ENCODE measurements at regions not wholly inside any gene's neighbourhood (a gene's known extent, or its start where the extent isn't known, plus 50 kb on each side); places are given as distances from the start of the nearest gene placed in this dataset.

DNA sequence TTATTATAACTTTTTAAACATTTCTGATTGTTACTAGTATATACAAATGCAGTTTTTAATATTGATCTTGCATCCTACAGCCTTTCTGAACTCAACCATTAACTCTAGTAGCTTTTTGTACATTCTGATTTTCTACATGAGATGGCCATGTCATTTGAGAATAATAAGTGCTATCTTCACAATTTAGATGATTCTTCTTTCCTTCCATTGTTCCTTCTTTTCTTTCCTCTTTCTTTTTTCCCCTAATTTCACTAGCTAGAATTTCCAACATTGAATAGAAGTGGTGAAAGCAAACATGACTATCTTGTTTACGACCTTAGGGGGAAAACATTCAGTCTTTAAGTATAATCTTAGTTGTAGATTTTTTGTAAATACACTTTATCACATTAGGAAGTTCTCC, 128.2 kb upstream of the PRSS16 start:
- TF ChIP-seq, protein P1, sequence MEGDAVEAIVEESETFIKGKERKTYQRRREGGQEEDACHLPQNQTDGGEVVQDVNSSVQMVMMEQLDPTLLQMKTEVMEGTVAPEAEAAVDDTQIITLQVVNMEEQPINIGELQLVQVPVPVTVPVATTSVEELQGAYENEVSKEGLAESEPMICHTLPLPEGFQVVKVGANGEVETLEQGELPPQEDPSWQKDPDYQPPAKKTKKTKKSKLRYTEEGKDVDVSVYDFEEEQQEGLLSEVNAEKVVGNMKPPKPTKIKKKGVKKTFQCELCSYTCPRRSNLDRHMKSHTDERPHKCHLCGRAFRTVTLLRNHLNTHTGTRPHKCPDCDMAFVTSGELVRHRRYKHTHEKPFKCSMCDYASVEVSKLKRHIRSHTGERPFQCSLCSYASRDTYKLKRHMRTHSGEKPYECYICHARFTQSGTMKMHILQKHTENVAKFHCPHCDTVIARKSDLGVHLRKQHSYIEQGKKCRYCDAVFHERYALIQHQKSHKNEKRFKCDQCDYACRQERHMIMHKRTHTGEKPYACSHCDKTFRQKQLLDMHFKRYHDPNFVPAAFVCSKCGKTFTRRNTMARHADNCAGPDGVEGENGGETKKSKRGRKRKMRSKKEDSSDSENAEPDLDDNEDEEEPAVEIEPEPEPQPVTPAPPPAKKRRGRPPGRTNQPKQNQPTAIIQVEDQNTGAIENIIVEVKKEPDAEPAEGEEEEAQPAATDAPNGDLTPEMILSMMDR (IDR thresholded peaks at IDR 0.05; ENCODE audit: low read length) = no peak
- TF ChIP-seq EZH2 (IDR thresholded peaks at IDR 0.05; ENCODE audit: borderline replicate concordance, low read length) = no peak
- Histone ChIP-seq H3K27ac (ENCODE audit: low read depth, low read length, poor library complexity, severe bottlenecking) (no peak overlapping the region), H3K9ac (ENCODE audit: low read length) (no peak overlapping the region), H3K9me2 (ENCODE audit: low read depth, low read length) (no peaks in the 10 kb centered on the region), H4K20me1 (ENCODE audit: insufficient read depth, low read length) (no peaks in the 10 kb centered on the region), H3K36me3 (ENCODE audit: insufficient read depth, low read length) (no peaks in the 10 kb centered on the region), H3K79me2 (ENCODE audit: insufficient read depth, low read length) (no peaks in the 10 kb centered on the region), H3K4me3 (ENCODE audit: low read depth, low read length, poor library complexity, severe bottlenecking) (no peak overlapping the region), H3K4me1 (ENCODE audit: insufficient read depth, low read length, severe bottlenecking) (peaks cover 6% of the 10 kb centered on the region), H3K27me3 (ENCODE audit: insufficient read depth, low read length) (no peaks in the 10 kb centered on the region), H3K4me2 (ENCODE audit: low read length) (no peak overlapping the region), H3K9me3 (ENCODE audit: low read length) (no peaks in the 10 kb centered on the region), H2AFZ (ENCODE audit: low read length) (no peak overlapping the region), H3F3A (ENCODE audit: insufficient read depth, low read length) (no peaks in the 10 kb centered on the region)

DNA sequence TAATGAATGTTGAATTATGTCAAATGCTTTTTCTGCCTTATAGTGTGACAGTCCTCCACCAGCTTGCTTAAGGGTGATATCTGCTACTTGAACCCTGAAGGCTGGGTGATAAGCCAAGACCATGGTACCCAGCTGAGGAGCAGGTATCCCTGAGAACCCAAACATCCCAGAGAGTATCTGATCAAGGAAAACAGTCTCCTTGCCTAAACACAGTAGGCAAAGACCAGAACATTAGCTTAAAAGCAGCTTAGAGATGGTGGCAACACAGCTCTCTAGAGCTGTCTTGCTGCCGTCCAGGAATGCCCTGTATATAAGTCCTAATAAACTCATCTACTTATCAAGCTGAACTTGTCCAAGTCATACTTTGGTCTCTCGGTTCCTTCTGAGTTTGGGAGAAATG, 127.7 kb upstream of the PRSS16 start:
- H3K4me2 ChIP-seq (ENCODE audit: low read length) = no peak overlapping the region
- H3K79me2 ChIP-seq (ENCODE audit: insufficient read depth, low read length) = no peaks in the 10 kb centered on the region
- H3K36me3 ChIP-seq (ENCODE audit: insufficient read depth, low read length) = no peaks in the 10 kb centered on the region
- H3K4me3 ChIP-seq (ENCODE audit: low read depth, low read length, poor library complexity, severe bottlenecking) = no peak overlapping the region
- H4K20me1 ChIP-seq (ENCODE audit: insufficient read depth, low read length) = no peaks in the 10 kb centered on the region
- H3K27ac ChIP-seq (ENCODE audit: low read depth, low read length, poor library complexity, severe bottlenecking) = no peak overlapping the region
- H3K9ac ChIP-seq (ENCODE audit: low read length) = no peak overlapping the region
- H2AFZ ChIP-seq (ENCODE audit: low read length) = no peak overlapping the region
- TF ChIP-seq, protein P1 (IDR thresholded peaks at IDR 0.05; ENCODE audit: low read length) = no peak
- no peak for TF ChIP-seq EZH2 (IDR thresholded peaks at IDR 0.05; ENCODE audit: borderline replicate concordance, low read length)
- peaks cover 6% of the 10 kb centered on the region for H3K4me1 ChIP-seq (ENCODE audit: insufficient read depth, low read length, severe bottlenecking)
- H3K27me3 ChIP-seq (ENCODE audit: insufficient read depth, low read length) = no peaks in the 10 kb centered on the region
- H3K9me3 ChIP-seq (ENCODE audit: low read length) = no peaks in the 10 kb centered on the region
- no peaks in the 10 kb centered on the region for H3K9me2 ChIP-seq (ENCODE audit: low read depth, low read length)
- H3F3A ChIP-seq (ENCODE audit: insufficient read depth, low read length) = no peaks in the 10 kb centered on the region

DNA sequence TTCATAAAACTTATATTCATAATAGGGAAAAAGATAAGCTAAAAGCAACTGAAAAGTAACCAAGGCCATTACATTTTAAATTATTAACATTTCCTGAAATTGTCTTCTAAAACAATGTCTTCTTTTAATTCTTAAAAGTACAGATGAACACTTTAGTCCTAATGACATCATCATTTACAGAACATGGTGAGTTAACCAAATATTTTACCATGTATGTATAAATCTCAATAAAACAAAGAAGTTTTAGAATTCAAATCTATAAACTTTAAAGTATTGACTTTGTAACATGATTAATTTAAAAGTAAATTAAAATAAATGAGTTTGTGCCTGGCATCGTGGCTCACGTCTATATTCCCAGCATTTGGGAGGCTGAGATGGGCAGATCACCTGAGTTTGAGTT, 125.9 kb upstream of the PRSS16 start:
- H3K4me2 ChIP-seq (ENCODE audit: low read length) = no peak overlapping the region
- TF ChIP-seq, protein P1 (IDR thresholded peaks at IDR 0.05; ENCODE audit: low read length) = no peak

More for the DNA sequence above, 125.9 kb upstream of the PRSS16 start:
- H3K27me3 ChIP-seq (ENCODE audit: insufficient read depth, low read length) = no peaks in the 10 kb centered on the region
- no peaks in the 10 kb centered on the region for H3K9me2 ChIP-seq (ENCODE audit: low read depth, low read length)
- H3F3A ChIP-seq (ENCODE audit: insufficient read depth, low read length) = no peaks in the 10 kb centered on the region
- no peak overlapping the region for H3K9ac ChIP-seq (ENCODE audit: low read length)
- H3K4me3 ChIP-seq (ENCODE audit: low read depth, low read length, poor library complexity, severe bottlenecking) = no peak overlapping the region
- no peaks in the 10 kb centered on the region for H3K9me3 ChIP-seq (ENCODE audit: low read length)
- no peak overlapping the region for H3K27ac ChIP-seq (ENCODE audit: low read depth, low read length, poor library complexity, severe bottlenecking)
- peaks cover 13% of the 10 kb centered on the region for H3K4me1 ChIP-seq (ENCODE audit: insufficient read depth, low read length, severe bottlenecking)
- H3K79me2 ChIP-seq (ENCODE audit: insufficient read depth, low read length) = no peaks in the 10 kb centered on the region
- H3K36me3 ChIP-seq (ENCODE audit: insufficient read depth, low read length) = no peaks in the 10 kb centered on the region
- no peaks in the 10 kb centered on the region for H4K20me1 ChIP-seq (ENCODE audit: insufficient read depth, low read length)
- H2AFZ ChIP-seq (ENCODE audit: low read length) = no peak overlapping the region

All from OCI-LY1 (cell line).